H1 (cell line): ENCODE measurements at regions not wholly inside any gene's neighbourhood (a gene's known extent, or its start where the extent isn't known, plus 50 kb on each side); places are given as distances from the start of the nearest gene placed in this dataset.

ENCODE experiments used
- CTCF ChIA-PET: fragments of 300-600 bp; sonication (Branson Sonifier 250); formaldehyde crosslinking; loops from one replicate; lab custom pipeline; 2021; ENCODE audit not compliant: partially characterized antibody; lab: Charles Lee
- POLR2A ChIA-PET: fragments of 300-600 bp; sonication (Branson Sonifier 250); formaldehyde crosslinking; loops from one replicate; lab custom pipeline; 2021; ENCODE audit warnings: inconsistent platforms; ENCODE audit not compliant: partially characterized antibody; lab: Charles Lee
- DNase-seq, 2 experiments: peaks; one replicate each; pipeline versions ENCODE4 v3.0.0 to v3.0.0-alpha.2; 2010 to 2022; ENCODE audit warnings: low spot score in 2 of 2, low read depth in 1 of 2, mixed read lengths in 1 of 2
- FAIRE-seq: peaks from 2 replicates; lab custom pipeline; 2011; peaks lifted over from hg19 to GRCh38; lab: Jason Lieb, UNC
- H2AFZ ChIP-seq: 2 replicates; pipeline ENCODE4 v1.8.1; 2012; ENCODE audit warnings: low read length, inconsistent platforms
- H2AK5ac ChIP-seq: 2 replicates; pipeline ENCODE4 v1.6.1; 2013; ENCODE audit warnings: low read depth, low read length
- H2BK120ac ChIP-seq: replicated peaks from 2 replicates; pipeline ENCODE3; 2013; ENCODE audit warnings: low read depth, low read length, inconsistent platforms
- H2BK12ac ChIP-seq: 2 replicates; pipeline ENCODE4 v1.6.1; 2013; ENCODE audit warnings: low read depth, low read length
- H2BK15ac ChIP-seq: 2 replicates; pipeline ENCODE4 v1.6.1; 2013; ENCODE audit warnings: low read length
- H2BK20ac ChIP-seq: 2 replicates; pipeline ENCODE4 v1.6.1; 2013; ENCODE audit warnings: low read length
- H2BK5ac ChIP-seq: 2 replicates; pipeline ENCODE4 v1.6.1; 2013; ENCODE audit warnings: low read depth, low read length
- H3K14ac ChIP-seq: 2 replicates; pipeline ENCODE4 v1.6.1; 2013; ENCODE audit warnings: inconsistent platforms; ENCODE audit not compliant: insufficient read length
- H3K18ac ChIP-seq: 2 replicates; pipeline ENCODE4 v1.6.1; 2013; ENCODE audit warnings: low read length; ENCODE audit errors: extremely low read depth
- H3K23ac ChIP-seq: 2 replicates; pipeline ENCODE4 v1.6.1; 2013; ENCODE audit warnings: inconsistent platforms; ENCODE audit not compliant: insufficient read length
- H3K23me2 ChIP-seq: 2 replicates; pipeline ENCODE4 v1.6.1; 2013; ENCODE audit warnings: low read depth, low read length
- H3K27ac ChIP-seq: 2 replicates; pipeline ENCODE4 v1.6.1; 2011; ENCODE audit warnings: low read depth, low read length, inconsistent platforms
- H3K27me3 ChIP-seq, 4 experiments: replicated peaks in 1 of 4; 1 replicate in 1 of 4; 2 replicates in 3 of 4; pipeline versions ENCODE4 v1.6.1 to v1.8.1; 2011 to 2013; ENCODE audit warnings: low read length in 3 of 4, mild to moderate bottlenecking in 3 of 4, inconsistent platforms in 2 of 4, mixed read lengths in 2 of 4, moderate library complexity in 1 of 4; ENCODE audit not compliant: control insufficient read depth in 3 of 4, insufficient read depth in 3 of 4; ENCODE audit errors: extremely low read depth in 1 of 4
- H3K36me3 ChIP-seq, 4 experiments: 2 replicates each; pipeline versions ENCODE4 v1.6.1 to v1.8.1; 2011 to 2013; ENCODE audit warnings: mild to moderate bottlenecking in 4 of 4, low read length in 3 of 4, moderate library complexity in 2 of 4, control low read depth in 1 of 4, inconsistent platforms in 1 of 4; ENCODE audit not compliant: insufficient read depth in 4 of 4, control insufficient read depth in 2 of 4
- H3K4ac ChIP-seq: replicated peaks from 2 replicates; pipeline ENCODE3; 2013; ENCODE audit warnings: low read length, low read depth, mixed read lengths, inconsistent platforms; ENCODE audit not compliant: insufficient read length
- H3K4me1 ChIP-seq, 4 experiments: replicated peaks in 1 of 4; 1 replicate in 1 of 4; 2 replicates in 3 of 4; pipeline versions ENCODE4 v1.6.1 to v1.8.1; 2011 to 2013; ENCODE audit warnings: low read length in 3 of 4, inconsistent platforms in 2 of 4, mixed read lengths in 1 of 4; ENCODE audit not compliant: insufficient read depth in 4 of 4, control insufficient read depth in 3 of 4
- H3K4me2 ChIP-seq, 2 experiments: 2 replicates each; pipeline versions ENCODE4 v1.6.1 to v1.8.1; 2011 to 2013; ENCODE audit warnings: low read depth in 2 of 2, low read length in 2 of 2, control low read depth in 1 of 2, inconsistent platforms in 1 of 2, mild to moderate bottlenecking in 1 of 2; ENCODE audit not compliant: insufficient read depth in 1 of 2
- H3K4me3 ChIP-seq, 4 experiments: fragments of 200-600, 300-600 bp in 1 of 4; sonication (generic), shearing (Covaris generic), sonication (Bioruptor Twin) in 1 of 4; 2 replicates each; pipeline versions ENCODE4 v1.5.1 to v1.8.1; 2011 to 2016; ENCODE audit warnings: low read length in 4 of 4, low read depth in 3 of 4, control low read depth in 2 of 4, inconsistent platforms in 2 of 4, mild to moderate bottlenecking in 2 of 4, mixed read lengths in 1 of 4, moderate library complexity in 1 of 4; ENCODE audit not compliant: insufficient read depth in 2 of 4; ENCODE audit errors: extremely low read depth in 1 of 4
- H3K56ac ChIP-seq: replicated peaks from 2 replicates; pipeline ENCODE3; 2013; ENCODE audit warnings: low read depth, mild to moderate bottlenecking, mixed read lengths, low read length, inconsistent platforms; ENCODE audit not compliant: insufficient read length
- H3K79me1 ChIP-seq: 2 replicates; pipeline ENCODE4 v1.6.1; 2013; ENCODE audit warnings: low read depth, low read length, control low read depth
- H3K79me2 ChIP-seq, 2 experiments: 2 replicates each; pipeline versions ENCODE4 v1.6.1 to v1.8.1; 2012 to 2013; ENCODE audit warnings: low read length in 2 of 2, mild to moderate bottlenecking in 2 of 2, inconsistent platforms in 1 of 2; ENCODE audit not compliant: insufficient read depth in 2 of 2, control insufficient read depth in 1 of 2
- H3K9ac ChIP-seq, 4 experiments: replicated peaks in 1 of 4; 1 replicate in 1 of 4; 2 replicates in 3 of 4; pipeline versions ENCODE4 v1.6.1 to v1.8.1; 2011 to 2013; ENCODE audit warnings: low read depth in 3 of 4, low read length in 3 of 4, control low read depth in 2 of 4, mild to moderate bottlenecking in 2 of 4, moderate library complexity in 2 of 4, inconsistent platforms in 1 of 4; ENCODE audit errors: extremely low read depth in 1 of 4
- H3K9me3 ChIP-seq, 2 experiments: 2 replicates each; pipeline versions ENCODE4 v1.6.1 to v1.8.1; 2012 to 2013; ENCODE audit warnings: mild to moderate bottlenecking in 2 of 2, moderate library complexity in 2 of 2, control low read depth in 1 of 2, inconsistent platforms in 1 of 2, low read depth in 1 of 2, low read length in 1 of 2, mixed read lengths in 1 of 2; ENCODE audit not compliant: insufficient read depth in 2 of 2
- H4K20me1 ChIP-seq, 2 experiments: replicated peaks in 1 of 2; 2 replicates each; pipeline versions ENCODE3 to v1.8.1; 2011 to 2013; ENCODE audit warnings: inconsistent platforms in 2 of 2, low read length in 2 of 2, mild to moderate bottlenecking in 1 of 2; ENCODE audit not compliant: insufficient read depth in 2 of 2, control insufficient read depth in 1 of 2
- H4K5ac ChIP-seq: 2 replicates; pipeline ENCODE4 v1.6.1; 2013; ENCODE audit warnings: low read length, low read depth, mixed read lengths, inconsistent platforms; ENCODE audit not compliant: insufficient read length
- H4K8ac ChIP-seq: 2 replicates; pipeline ENCODE4 v1.8.0; 2013; ENCODE audit warnings: mild to moderate bottlenecking, moderate library complexity, low read length, inconsistent platforms; ENCODE audit not compliant: insufficient read depth; ENCODE audit errors: extremely low read depth
- H4K91ac ChIP-seq: replicated peaks from 2 replicates; pipeline ENCODE3; 2013; ENCODE audit warnings: low read length, mixed read lengths, inconsistent platforms; ENCODE audit not compliant: insufficient read length
- CREB1 ChIP-seq: IDR thresholded peaks from 2 replicates; pipeline ENCODE4 v1.6.1; 2012; ENCODE audit warnings: inconsistent platforms
- WGBS, 2 experiments: shearing (Covaris generic) in 1 of 2; methylation state at CpG; one replicate each; pipeline versions ENCODE4 v1.1.6 to v1.1.7; 2013 to 2015; ENCODE audit warnings: low lambda C conversion rate in 2 of 2, mixed read lengths in 2 of 2, inconsistent platforms in 1 of 2, low coverage in 1 of 2, missing lambda C conversion rate in 1 of 2; ENCODE audit not compliant: insufficient replicate concordance in 2 of 2, insufficient coverage in 1 of 2, insufficient read length in 1 of 2; ENCODE audit errors: extremely low coverage in 1 of 2, missing lambda C conversion rate in 1 of 2; 5-methylcytosine and 5-hydroxymethylcytosine counted together

DNA sequence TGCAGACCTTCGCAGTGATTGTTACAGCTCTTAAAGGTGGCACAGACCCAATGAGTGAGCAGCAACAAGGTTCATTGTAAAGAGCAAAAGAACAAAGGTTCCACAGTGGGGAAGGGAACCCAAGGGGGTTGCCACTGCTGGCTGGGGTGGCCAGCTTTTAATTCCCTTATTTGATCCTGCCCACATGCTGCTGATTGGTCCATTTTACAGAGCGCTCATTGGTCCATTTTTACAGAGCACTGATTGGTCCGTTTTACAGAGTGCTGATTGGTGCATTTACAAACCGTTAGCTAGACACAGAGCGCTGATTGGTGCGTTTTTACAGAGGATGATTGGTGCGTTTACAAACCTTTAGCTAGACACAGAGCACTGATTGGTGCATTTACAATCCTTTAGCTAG lies 360.6 kb upstream of the DAB2 start:
- H3K14ac ChIP-seq = no peak overlapping the region
- CTCF ChIA-PET = interaction anchor here (0.6 kb wide), 1 partner anchor 267 kb away, joined by 3 read pairs; no protein-coding TSS in a partner anchor
- 91% methylated on average over 7 of the region's 7 CpGs; no CpG with 5 or more reads in 1 of the 2 experiments for WGBS, 2 experiments
- no peak overlapping the region for H4K91ac ChIP-seq
- no peak overlapping the region for H2BK5ac ChIP-seq
- no peak overlapping the region for H3K4me2 ChIP-seq
- no peaks in the 10 kb centered on the region for H3K4me1 ChIP-seq
- H3K4me3 ChIP-seq = no peak overlapping the region
- POLR2A ChIA-PET = no interaction called here
- FAIRE-seq (no peak), DNase-seq (no peak)
- H2BK12ac ChIP-seq = no peak overlapping the region
- no peak overlapping the region for H2BK20ac ChIP-seq
- no peak overlapping the region for H4K5ac ChIP-seq
- no peak overlapping the region for H2BK120ac ChIP-seq
- no peak overlapping the region for H3K56ac ChIP-seq
- no peak overlapping the region for H3K4ac ChIP-seq
- no peak overlapping the region for H3K18ac ChIP-seq
- H2BK15ac ChIP-seq = no peak overlapping the region
- H3K23ac ChIP-seq = no peak overlapping the region
- no peaks in the 10 kb centered on the region for H3K36me3 ChIP-seq
- no peak overlapping the region for H3K9ac ChIP-seq
- H4K20me1 ChIP-seq = no peaks in the 10 kb centered on the region
- no peak overlapping the region for H4K8ac ChIP-seq
- TF ChIP-seq CREB1 = no peak
- no peaks in the 10 kb centered on the region for H3K79me2 ChIP-seq
- no peak overlapping the region for H2AFZ ChIP-seq
- no peak overlapping the region for H2AK5ac ChIP-seq
- no peaks in the 10 kb centered on the region for H3K79me1 ChIP-seq
- peaks cover 0 to 2% of the 10 kb centered on the region in 2 experiments; a peak in 1 of 4 replicates for H3K9me3 ChIP-seq
- H3K27me3 ChIP-seq = no peaks in the 10 kb centered on the region
- H3K23me2 ChIP-seq = no peaks in the 10 kb centered on the region
- no peak overlapping the region for H3K27ac ChIP-seq
